ENCODE measurements at regions not wholly inside any gene's neighbourhood (a gene's known extent, or its start where the extent isn't known, plus 50 kb on each side); places are given as distances from the start of the nearest gene placed in this dataset.
"Not testable (repeated sequence)": the region's sequence is repeated elsewhere in the genome, so short reads cannot be mapped to it uniquely, and the experiment has no call there.

- in situ Hi-C loops (cut with MboI; ENCODE audit: low sequenced_read_pairs, unreplicated experiment), result no loop called here
- no peak for TF ChIP-seq CTCF (IDR thresholded peaks at IDR 0.05; ENCODE audit: borderline replicate concordance, control extremely low read depth, extremely low read depth, insufficient read depth, missing control alignments)
- DNase-seq (ENCODE audit: low spot score), result no peak
These were observed 751.1 kb downstream of the DHX35 start for GRCh38 chr20:39713076-39713840.

- in situ Hi-C loops (cut with MboI; ENCODE audit: low sequenced_read_pairs, unreplicated experiment), result no loop called here
- DNase-seq (ENCODE audit: low spot score), result no peak
- no peak for TF ChIP-seq CTCF (IDR thresholded peaks at IDR 0.05; ENCODE audit: borderline replicate concordance, control extremely low read depth, extremely low read depth, insufficient read depth, missing control alignments)
These were observed 744.1 kb downstream of the DHX35 start for GRCh38 chr20:39706184-39706663.

GRCh38 chr20:39705032-39705431 is 742.9 kb downstream of the DHX35 start:
- in situ Hi-C loops (cut with MboI; ENCODE audit: low sequenced_read_pairs, unreplicated experiment), result no loop called here
- no peak for TF ChIP-seq CTCF (IDR thresholded peaks at IDR 0.05; ENCODE audit: borderline replicate concordance, control extremely low read depth, extremely low read depth, insufficient read depth, missing control alignments)
- no peak for DNase-seq (ENCODE audit: low spot score)

GRCh38 chr20:39703357-39703756 is 741.2 kb downstream of the DHX35 start:
- DNase-seq (ENCODE audit: low spot score); in situ Hi-C loops (cut with MboI; ENCODE audit: low sequenced_read_pairs, unreplicated experiment): not testable (repeated sequence)

GRCh38 chr20:39702701-39703349 is 740.7 kb downstream of the DHX35 start:
- in situ Hi-C loops (cut with MboI; ENCODE audit: low sequenced_read_pairs, unreplicated experiment), result no loop called here
- TF ChIP-seq CTCF (IDR thresholded peaks at IDR 0.05; ENCODE audit: borderline replicate concordance, control extremely low read depth, extremely low read depth, insufficient read depth, missing control alignments), result no peak
- no peak for DNase-seq (ENCODE audit: low spot score)

- DNase-seq (ENCODE audit: low spot score), result no peak
These were observed 738.4 kb downstream of the DHX35 start for GRCh38 chr20:39700528-39700927.

More at GRCh38 chr20:39700528-39700927, 738.4 kb downstream of the DHX35 start:
- TF ChIP-seq CTCF (IDR thresholded peaks at IDR 0.05; ENCODE audit: borderline replicate concordance, control extremely low read depth, extremely low read depth, insufficient read depth, missing control alignments), result no peak
- in situ Hi-C loops (cut with MboI; ENCODE audit: low sequenced_read_pairs, unreplicated experiment), result no loop called here
